BE2C (cell line): ENCODE measurements at regions not wholly inside any gene's neighbourhood (a gene's known extent, or its start where the extent isn't known, plus 50 kb on each side); places are given as distances from the start of the nearest gene placed in this dataset.
A peak's percentile ranks its signal among the peaks of the same experiment; 100 is the strongest.

Experiments
- DNase-seq: peaks from one replicate; pipeline ENCODE4 v3.0.0-alpha.2; 2020
- H3K27me3 ChIP-seq: fragments of 250-450 bp; sonication (Bioruptor Pico); 2 replicates; pipeline ENCODE4 v1.5.1; 2020; ENCODE audit warnings: mild to moderate bottlenecking
- H3K36me3 ChIP-seq: fragments of 250-450 bp; sonication (Bioruptor Pico); 2 replicates; pipeline ENCODE4 v1.5.1; 2020; ENCODE audit warnings: mild to moderate bottlenecking
- H3K4me1 ChIP-seq: fragments of 250-450 bp; sonication (Bioruptor Pico); 2 replicates; pipeline ENCODE4 v1.5.1; 2020
- H3K4me3 ChIP-seq: 2 replicates; pipeline ENCODE4 v1.5.1; 2011; ENCODE audit warnings: low read depth, low read length
- H3K9me3 ChIP-seq: fragments of 250-450 bp; sonication (Bioruptor Pico); 2 replicates; pipeline ENCODE4 v1.5.1; 2020
- TF ChIP-seq, protein P1 (sequence below): IDR thresholded peaks from 2 replicates; pipeline ENCODE4 v1.5.1; 2012; ENCODE audit warnings: mild to moderate bottlenecking, low read depth, low read length

GRCh38 chr6:146974351-146974750, 229.9 kb upstream of the STXBP5 start:
- no peak for DNase-seq
- Histone ChIP-seq H3K4me3 (no peak overlapping the region), H3K4me1 (peaks cover 31% of the 10 kb centered on the region), H3K9me3 (no peaks in the 10 kb centered on the region), H3K27me3 (no peaks in the 10 kb centered on the region), H3K36me3 (no peaks in the 10 kb centered on the region)
- TF ChIP-seq, protein P1, sequence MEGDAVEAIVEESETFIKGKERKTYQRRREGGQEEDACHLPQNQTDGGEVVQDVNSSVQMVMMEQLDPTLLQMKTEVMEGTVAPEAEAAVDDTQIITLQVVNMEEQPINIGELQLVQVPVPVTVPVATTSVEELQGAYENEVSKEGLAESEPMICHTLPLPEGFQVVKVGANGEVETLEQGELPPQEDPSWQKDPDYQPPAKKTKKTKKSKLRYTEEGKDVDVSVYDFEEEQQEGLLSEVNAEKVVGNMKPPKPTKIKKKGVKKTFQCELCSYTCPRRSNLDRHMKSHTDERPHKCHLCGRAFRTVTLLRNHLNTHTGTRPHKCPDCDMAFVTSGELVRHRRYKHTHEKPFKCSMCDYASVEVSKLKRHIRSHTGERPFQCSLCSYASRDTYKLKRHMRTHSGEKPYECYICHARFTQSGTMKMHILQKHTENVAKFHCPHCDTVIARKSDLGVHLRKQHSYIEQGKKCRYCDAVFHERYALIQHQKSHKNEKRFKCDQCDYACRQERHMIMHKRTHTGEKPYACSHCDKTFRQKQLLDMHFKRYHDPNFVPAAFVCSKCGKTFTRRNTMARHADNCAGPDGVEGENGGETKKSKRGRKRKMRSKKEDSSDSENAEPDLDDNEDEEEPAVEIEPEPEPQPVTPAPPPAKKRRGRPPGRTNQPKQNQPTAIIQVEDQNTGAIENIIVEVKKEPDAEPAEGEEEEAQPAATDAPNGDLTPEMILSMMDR: no peak

- H3K36me3 ChIP-seq: no peaks in the 10 kb centered on the region
- H3K4me1 ChIP-seq: peaks cover 31% of the 10 kb centered on the region
- TF ChIP-seq, protein P1: no peak
- no peaks in the 10 kb centered on the region for H3K9me3 ChIP-seq
- H3K27me3 ChIP-seq: no peaks in the 10 kb centered on the region
- peak overlapping the region; percentile 25 for H3K4me3 ChIP-seq
- DNase-seq: peak; percentile 68
Observed at GRCh38 chr6:146975093-146975492, 229.1 kb upstream of the STXBP5 start.

- no peak for DNase-seq
- TF ChIP-seq, protein P1: no peak
- Histone ChIP-seq H3K36me3 (no peaks in the 10 kb centered on the region), H3K9me3 (no peaks in the 10 kb centered on the region), H3K4me3 (no peak overlapping the region), H3K4me1 (peaks cover 10% of the 10 kb centered on the region), H3K27me3 (no peaks in the 10 kb centered on the region)
Observed at GRCh38 chr6:146980900-146981329, 223.3 kb upstream of the STXBP5 start.

GRCh38 chr6:146981981-146982380, 222.2 kb upstream of the STXBP5 start:
- Histone ChIP-seq H3K36me3 (no peaks in the 10 kb centered on the region), H3K27me3 (no peaks in the 10 kb centered on the region)
- DNase-seq: no peak

GRCh38 chr6:146984251-146984924, 219.8 kb upstream of the STXBP5 start:
- no peak for DNase-seq
- H3K9me3 ChIP-seq: no peaks in the 10 kb centered on the region
- no peaks in the 10 kb centered on the region for H3K36me3 ChIP-seq
- H3K4me1 ChIP-seq: 0 out of 2 replicates have a peak, but pooled peaks cover 3% of the 10 kb centered on the region
- TF ChIP-seq, protein P1: no peak
- H3K4me3 ChIP-seq: no peak overlapping the region
- H3K27me3 ChIP-seq: no peaks in the 10 kb centered on the region

More at GRCh38 chr6:146981981-146982380, 222.2 kb upstream of the STXBP5 start:
- TF ChIP-seq, protein P1: no peak
- Histone ChIP-seq H3K4me1 (0 out of 2 replicates have a peak, but pooled peaks cover 3% of the 10 kb centered on the region), H3K4me3 (no peak overlapping the region), H3K9me3 (no peaks in the 10 kb centered on the region)

DNA sequence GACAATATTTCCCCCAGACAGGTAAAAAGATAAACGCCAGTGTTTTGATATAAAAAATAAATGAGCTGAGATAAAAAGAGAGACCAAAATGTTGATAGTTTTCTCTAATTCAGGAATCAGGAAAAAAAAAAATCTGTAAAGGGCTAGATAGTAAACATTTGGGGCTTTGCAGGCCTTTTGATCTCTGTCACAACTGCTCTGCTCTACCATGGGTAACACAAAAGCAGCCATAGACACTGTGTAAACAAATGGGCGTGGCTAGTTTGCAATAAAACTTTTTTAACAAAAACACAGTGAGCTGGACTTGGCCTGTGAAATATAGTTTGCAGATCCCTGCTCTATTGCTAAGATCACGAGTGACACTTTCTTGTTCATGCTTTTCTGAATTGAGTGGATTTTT, 219.1 kb upstream of the STXBP5 start:
- TF ChIP-seq, protein P1: no peak
- DNase-seq: no peak
- Histone ChIP-seq H3K27me3 (no peaks in the 10 kb centered on the region), H3K36me3 (no peaks in the 10 kb centered on the region), H3K4me3 (no peak overlapping the region), H3K9me3 (no peaks in the 10 kb centered on the region), H3K4me1 (0 out of 2 replicates have a peak, but pooled peaks cover 3% of the 10 kb centered on the region)
